SK-N-SH treated with all-trans-retinoic acid at 6 μM for 48 hours (cell line): ENCODE measurements at regions not wholly inside any gene's neighbourhood (a gene's known extent, or its start where the extent isn't known, plus 50 kb on each side); places are given as distances from the start of the nearest gene placed in this dataset.

ENCODE experiments used
- ATAC-seq: fragments of 200-7000 bp; cut with Tn5 transposase; 3 replicates; pipeline ENCODE4 v1.9.1; 2020; ENCODE audit warnings: mild to moderate bottlenecking, moderate library complexity
- ARNTL ChIP-seq: fragments of 450-650 bp; formaldehyde crosslinking; IDR thresholded peaks from 2 replicates; pipeline ENCODE4 v1.5.0; 2020; ENCODE audit warnings: low read depth, mild to moderate bottlenecking, moderate library complexity, borderline replicate concordance
- BACH2 ChIP-seq: fragments of 250-450 bp; sonication (Bioruptor Pico); IDR thresholded peaks from 2 replicates; pipeline ENCODE4 v1.9.0; 2021; ENCODE audit warnings: mild to moderate bottlenecking, borderline replicate concordance
- CSDC2 ChIP-seq: fragments of 250-450 bp; sonication (Bioruptor Pico); IDR thresholded peaks from 2 replicates; pipeline ENCODE4 v1.5.0; 2020; ENCODE audit warnings: mild to moderate bottlenecking, moderate library complexity
- ISL1 ChIP-seq: fragments of 250-450 bp; sonication (Bioruptor Pico); IDR thresholded peaks from 2 replicates; pipeline ENCODE4 v2.1.2; 2022; ENCODE audit warnings: mild to moderate bottlenecking, moderate library complexity
- OSR1 ChIP-seq: fragments of 250-450 bp; sonication (Bioruptor Pico); IDR thresholded peaks from 2 replicates; pipeline ENCODE4 v1.8.0; 2022; ENCODE audit warnings: moderate library complexity, mild to moderate bottlenecking, inconsistent platforms
- RARB ChIP-seq: fragments of 250-450 bp; sonication (Bioruptor Pico); IDR thresholded peaks from 2 replicates; pipeline ENCODE4 v1.8.0; 2021; ENCODE audit warnings: mild to moderate bottlenecking, moderate library complexity
- SNAI2 ChIP-seq: fragments of 250-450 bp; sonication (Bioruptor Pico); IDR thresholded peaks from 2 replicates; pipeline ENCODE4 v1.5.0; 2020; ENCODE audit warnings: mild to moderate bottlenecking, moderate library complexity
- TCF4 ChIP-seq: fragments of 250-450 bp; sonication (Bioruptor Pico); IDR thresholded peaks from 2 replicates; pipeline ENCODE4 v1.8.0; 2021; ENCODE audit warnings: mild to moderate bottlenecking, moderate library complexity, borderline replicate concordance
- ZFP3 ChIP-seq: fragments of 250-450 bp; sonication (Bioruptor Pico); IDR thresholded peaks from 2 replicates; pipeline ENCODE4 v1.5.0; 2020; ENCODE audit warnings: mild to moderate bottlenecking, moderate library complexity
- ZFP30 ChIP-seq: fragments of 450-650 bp; formaldehyde crosslinking; IDR thresholded peaks from 2 replicates; pipeline ENCODE4 v1.5.0; 2022; ENCODE audit warnings: mild to moderate bottlenecking, moderate library complexity
- ZNF565 ChIP-seq: fragments of 450-650 bp; formaldehyde crosslinking; conservative IDR thresholded peaks from 2 replicates; pipeline ENCODE4 v1.5.0; 2020; ENCODE audit warnings: low read depth, mild to moderate bottlenecking, moderate library complexity
- ZNF70 ChIP-seq: fragments of 450-650 bp; formaldehyde crosslinking; IDR thresholded peaks from 2 replicates; pipeline ENCODE4 v1.5.0; 2020; ENCODE audit warnings: mild to moderate bottlenecking, moderate library complexity
- ZNF8 ChIP-seq: fragments of 450-650 bp; formaldehyde crosslinking; IDR thresholded peaks from 2 replicates; pipeline ENCODE4 v1.5.0; 2020; ENCODE audit warnings: mild to moderate bottlenecking, moderate library complexity
- TF ChIP-seq, protein P1 (sequence below): fragments of 250-450 bp; sonication (Bioruptor Pico); IDR thresholded peaks from 2 replicates; pipeline ENCODE4 v1.8.0; 2020; ENCODE audit warnings: mild to moderate bottlenecking, moderate library complexity, borderline replicate concordance
- TF ChIP-seq, protein P2 (sequence below): fragments of 250-450 bp; sonication (Bioruptor Pico); IDR thresholded peaks from 2 replicates; pipeline ENCODE4 v1.8.0; 2021; ENCODE audit warnings: low read depth, mild to moderate bottlenecking, moderate library complexity, borderline replicate concordance
- TF ChIP-seq, protein P3 (sequence below): fragments of 250-450 bp; sonication (Bioruptor Pico); IDR thresholded peaks from 2 replicates; pipeline ENCODE4 v1.5.1; 2020; ENCODE audit warnings: low read depth, mild to moderate bottlenecking, moderate library complexity
- TF ChIP-seq, protein P4 (sequence below): fragments of 250-450 bp; sonication (Bioruptor Pico); IDR thresholded peaks from 2 replicates; pipeline ENCODE4 v1.5.0; 2020; ENCODE audit warnings: mild to moderate bottlenecking, moderate library complexity

DNA sequence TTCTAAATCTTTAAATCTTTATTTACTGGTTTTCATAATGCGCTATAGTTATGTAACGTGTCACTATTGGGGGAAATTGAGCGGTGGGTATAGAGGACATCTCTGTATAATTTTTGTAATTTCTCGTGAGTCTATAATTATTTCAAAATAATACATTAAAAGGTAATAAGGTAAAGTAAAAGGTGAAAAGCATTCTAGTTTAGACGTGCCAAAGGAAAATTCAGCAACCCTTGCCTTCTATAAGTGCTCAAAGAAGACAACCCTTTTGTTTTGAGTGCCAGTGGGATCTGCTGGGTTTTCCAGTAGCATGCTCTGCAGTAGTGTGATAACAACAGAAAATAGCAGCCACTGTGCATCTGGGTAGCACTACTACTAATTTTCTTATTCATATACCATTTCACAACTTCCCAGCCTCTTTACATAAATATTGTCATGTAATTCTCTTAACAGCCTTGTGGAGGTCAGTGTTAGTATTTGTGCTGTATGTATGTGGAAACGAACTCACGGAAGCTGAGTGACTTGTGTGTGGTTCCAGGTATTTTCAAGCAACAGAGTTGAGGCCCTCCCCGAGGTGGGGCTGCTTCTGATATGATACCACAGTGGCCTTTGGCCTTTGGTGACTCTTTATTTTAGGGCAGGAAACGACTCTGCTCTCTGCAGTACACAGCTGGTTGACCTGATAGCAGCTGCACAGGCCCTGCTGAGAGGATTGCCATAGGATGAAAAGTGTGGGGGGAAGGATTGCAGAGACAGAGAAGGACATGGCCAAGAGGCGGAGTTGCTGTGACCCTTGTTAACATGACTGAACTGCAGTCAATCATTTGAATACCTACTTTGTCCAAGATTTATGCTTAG lies 104.5 kb downstream of the TDRD15 start:
- ATAC-seq: no peak
- TF ChIP-seq RARB (no peak), SNAI2 (no peak)
- TF ChIP-seq, all 23 proteins: peak for 0

DNA sequence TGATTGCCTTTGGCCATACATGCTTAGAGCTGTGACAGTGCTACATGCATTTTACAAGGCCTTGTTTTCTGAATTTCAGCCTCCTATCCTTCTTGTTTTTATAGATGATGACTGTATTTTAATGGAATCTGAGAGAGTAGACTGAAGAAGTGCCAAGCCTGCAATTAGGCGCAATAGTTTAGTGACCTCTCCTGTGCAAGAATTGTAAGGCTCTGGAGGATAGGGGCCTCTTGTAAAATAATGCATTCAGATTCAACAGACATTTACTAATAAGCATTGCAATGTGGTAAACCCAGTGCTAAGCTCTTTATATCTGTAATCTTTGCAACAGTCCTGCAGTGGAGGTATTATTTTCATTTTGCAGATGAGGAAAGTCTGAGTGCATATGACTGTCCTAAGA lies 105.5 kb downstream of the TDRD15 start:
- TF ChIP-seq, protein P1, sequence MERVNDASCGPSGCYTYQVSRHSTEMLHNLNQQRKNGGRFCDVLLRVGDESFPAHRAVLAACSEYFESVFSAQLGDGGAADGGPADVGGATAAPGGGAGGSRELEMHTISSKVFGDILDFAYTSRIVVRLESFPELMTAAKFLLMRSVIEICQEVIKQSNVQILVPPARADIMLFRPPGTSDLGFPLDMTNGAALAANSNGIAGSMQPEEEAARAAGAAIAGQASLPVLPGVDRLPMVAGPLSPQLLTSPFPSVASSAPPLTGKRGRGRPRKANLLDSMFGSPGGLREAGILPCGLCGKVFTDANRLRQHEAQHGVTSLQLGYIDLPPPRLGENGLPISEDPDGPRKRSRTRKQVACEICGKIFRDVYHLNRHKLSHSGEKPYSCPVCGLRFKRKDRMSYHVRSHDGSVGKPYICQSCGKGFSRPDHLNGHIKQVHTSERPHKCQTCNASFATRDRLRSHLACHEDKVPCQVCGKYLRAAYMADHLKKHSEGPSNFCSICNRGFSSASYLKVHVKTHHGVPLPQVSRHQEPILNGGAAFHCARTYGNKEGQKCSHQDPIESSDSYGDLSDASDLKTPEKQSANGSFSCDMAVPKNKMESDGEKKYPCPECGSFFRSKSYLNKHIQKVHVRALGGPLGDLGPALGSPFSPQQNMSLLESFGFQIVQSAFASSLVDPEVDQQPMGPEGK (CRISPR knock-in tag): no peak
- TF ChIP-seq ZNF8 (CRISPR knock-in tag) (no peak), ZNF70 (CRISPR knock-in tag) (no peak), ISL1 (no peak), RARB (no peak), ZNF565 (CRISPR knock-in tag) (no peak), ZFP3 (no peak), OSR1 (CRISPR knock-in tag) (no peak), CSDC2 (CRISPR knock-in tag) (no peak), TCF4 (no peak), ARNTL (CRISPR knock-in tag) (no peak), BACH2 (CRISPR knock-in tag) (no peak)
- TF ChIP-seq, protein P2, sequence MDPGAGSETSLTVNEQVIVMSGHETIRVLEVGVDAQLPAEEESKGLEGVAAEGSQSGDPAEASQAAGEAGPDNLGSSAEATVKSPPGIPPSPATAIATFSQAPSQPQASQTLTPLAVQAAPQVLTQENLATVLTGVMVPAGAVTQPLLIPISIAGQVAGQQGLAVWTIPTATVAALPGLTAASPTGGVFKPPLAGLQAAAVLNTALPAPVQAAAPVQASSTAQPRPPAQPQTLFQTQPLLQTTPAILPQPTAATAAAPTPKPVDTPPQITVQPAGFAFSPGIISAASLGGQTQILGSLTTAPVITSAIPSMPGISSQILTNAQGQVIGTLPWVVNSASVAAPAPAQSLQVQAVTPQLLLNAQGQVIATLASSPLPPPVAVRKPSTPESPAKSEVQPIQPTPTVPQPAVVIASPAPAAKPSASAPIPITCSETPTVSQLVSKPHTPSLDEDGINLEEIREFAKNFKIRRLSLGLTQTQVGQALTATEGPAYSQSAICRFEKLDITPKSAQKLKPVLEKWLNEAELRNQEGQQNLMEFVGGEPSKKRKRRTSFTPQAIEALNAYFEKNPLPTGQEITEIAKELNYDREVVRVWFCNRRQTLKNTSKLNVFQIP (CRISPR knock-in tag): no peak
- TF ChIP-seq, protein P3, sequence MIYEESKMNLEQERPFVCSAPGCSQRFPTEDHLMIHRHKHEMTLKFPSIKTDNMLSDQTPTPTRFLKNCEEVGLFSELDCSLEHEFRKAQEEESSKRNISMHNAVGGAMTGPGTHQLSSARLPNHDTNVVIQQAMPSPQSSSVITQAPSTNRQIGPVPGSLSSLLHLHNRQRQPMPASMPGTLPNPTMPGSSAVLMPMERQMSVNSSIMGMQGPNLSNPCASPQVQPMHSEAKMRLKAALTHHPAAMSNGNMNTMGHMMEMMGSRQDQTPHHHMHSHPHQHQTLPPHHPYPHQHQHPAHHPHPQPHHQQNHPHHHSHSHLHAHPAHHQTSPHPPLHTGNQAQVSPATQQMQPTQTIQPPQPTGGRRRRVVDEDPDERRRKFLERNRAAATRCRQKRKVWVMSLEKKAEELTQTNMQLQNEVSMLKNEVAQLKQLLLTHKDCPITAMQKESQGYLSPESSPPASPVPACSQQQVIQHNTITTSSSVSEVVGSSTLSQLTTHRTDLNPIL: no peak
- TF ChIP-seq, protein P4, sequence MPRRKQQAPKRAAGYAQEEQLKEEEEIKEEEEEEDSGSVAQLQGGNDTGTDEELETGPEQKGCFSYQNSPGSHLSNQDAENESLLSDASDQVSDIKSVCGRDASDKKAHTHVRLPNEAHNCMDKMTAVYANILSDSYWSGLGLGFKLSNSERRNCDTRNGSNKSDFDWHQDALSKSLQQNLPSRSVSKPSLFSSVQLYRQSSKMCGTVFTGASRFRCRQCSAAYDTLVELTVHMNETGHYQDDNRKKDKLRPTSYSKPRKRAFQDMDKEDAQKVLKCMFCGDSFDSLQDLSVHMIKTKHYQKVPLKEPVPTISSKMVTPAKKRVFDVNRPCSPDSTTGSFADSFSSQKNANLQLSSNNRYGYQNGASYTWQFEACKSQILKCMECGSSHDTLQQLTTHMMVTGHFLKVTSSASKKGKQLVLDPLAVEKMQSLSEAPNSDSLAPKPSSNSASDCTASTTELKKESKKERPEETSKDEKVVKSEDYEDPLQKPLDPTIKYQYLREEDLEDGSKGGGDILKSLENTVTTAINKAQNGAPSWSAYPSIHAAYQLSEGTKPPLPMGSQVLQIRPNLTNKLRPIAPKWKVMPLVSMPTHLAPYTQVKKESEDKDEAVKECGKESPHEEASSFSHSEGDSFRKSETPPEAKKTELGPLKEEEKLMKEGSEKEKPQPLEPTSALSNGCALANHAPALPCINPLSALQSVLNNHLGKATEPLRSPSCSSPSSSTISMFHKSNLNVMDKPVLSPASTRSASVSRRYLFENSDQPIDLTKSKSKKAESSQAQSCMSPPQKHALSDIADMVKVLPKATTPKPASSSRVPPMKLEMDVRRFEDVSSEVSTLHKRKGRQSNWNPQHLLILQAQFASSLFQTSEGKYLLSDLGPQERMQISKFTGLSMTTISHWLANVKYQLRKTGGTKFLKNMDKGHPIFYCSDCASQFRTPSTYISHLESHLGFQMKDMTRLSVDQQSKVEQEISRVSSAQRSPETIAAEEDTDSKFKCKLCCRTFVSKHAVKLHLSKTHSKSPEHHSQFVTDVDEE (CRISPR knock-in tag): no peak
- ATAC-seq: no peak

DNA sequence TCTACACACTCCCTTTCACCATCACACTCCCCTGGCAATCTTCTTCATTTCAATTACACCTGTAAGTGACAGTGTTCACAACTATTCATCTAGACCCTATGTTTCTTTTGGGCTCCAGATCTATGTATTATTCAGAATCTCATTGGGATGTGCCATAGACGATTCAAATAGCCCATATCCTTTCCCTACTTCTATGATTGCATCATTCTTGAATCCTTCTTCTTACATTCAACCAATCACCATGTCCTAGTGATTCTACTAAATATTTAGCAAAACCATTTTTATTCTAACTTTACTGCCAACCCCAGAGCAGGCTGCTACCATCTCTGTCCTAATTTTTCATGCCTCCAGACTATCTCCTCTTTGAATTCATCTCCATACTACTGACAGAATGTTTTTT lies 106.4 kb downstream of the TDRD15 start:
- ATAC-seq: no peak
- TF ChIP-seq ZFP3: no peak

DNA sequence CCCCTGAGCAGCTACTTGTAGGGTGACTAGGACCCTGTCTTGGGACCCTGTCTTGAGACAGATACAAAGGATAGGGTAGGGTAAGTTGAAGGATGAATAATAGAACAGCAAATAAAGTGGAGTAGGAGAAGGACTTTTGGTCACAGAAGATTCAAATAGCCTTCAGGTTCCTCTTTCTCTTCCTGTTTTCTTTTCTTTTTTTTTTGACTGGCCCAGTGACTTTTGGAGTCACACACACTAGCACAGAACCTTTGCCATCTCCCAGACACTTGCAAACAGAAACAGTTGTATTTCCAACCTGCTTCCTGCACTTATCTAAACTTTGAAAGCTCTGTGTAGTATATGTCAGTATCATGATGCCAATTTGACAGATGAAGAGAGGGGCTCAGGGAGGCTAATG lies 108.2 kb downstream of the TDRD15 start:
- no peak for ATAC-seq
- TF ChIP-seq, protein P1 (CRISPR knock-in tag): no peak
- no peak for TF ChIP-seq ZFP30 (CRISPR knock-in tag)
- TF ChIP-seq, protein P4 (CRISPR knock-in tag): no peak
- TF ChIP-seq ARNTL (CRISPR knock-in tag): no peak
